Breast epithelium (tissue), 3 donors: ENCODE measurements at regions not wholly inside any gene's neighbourhood (a gene's known extent, or its start where the extent isn't known, plus 50 kb on each side); places are given as distances from the start of the nearest gene placed in this dataset.

Experiments
- POLR2A ChIP-seq: fragments of 450-650 bp; IDR thresholded peaks from one replicate; pipeline ENCODE4 v1.6.1; 2016; ENCODE audit warnings: antibody characterized with exemption, mild to moderate bottlenecking, moderate library complexity
- POLR2AphosphoS5 ChIP-seq, 3 donors: sonication (generic); formaldehyde crosslinking; IDR thresholded peaks; one replicate each; pipeline ENCODE4 v1.6.1; 2017; ENCODE audit warnings: antibody characterized with exemption in 3 of 3
- TF ChIP-seq, protein P1 (sequence below), 3 donors: fragments of 450-650 bp; IDR thresholded peaks; one replicate each; pipeline ENCODE4 v1.5.1; 2016 to 2017; ENCODE audit warnings: antibody characterized with exemption in 3 of 3, mild to moderate bottlenecking in 3 of 3, moderate library complexity in 3 of 3

GRCh38 chr10:60446851-60447250 is 57.2 kb upstream of the ANK3 start:
- TF ChIP-seq, protein P1, sequence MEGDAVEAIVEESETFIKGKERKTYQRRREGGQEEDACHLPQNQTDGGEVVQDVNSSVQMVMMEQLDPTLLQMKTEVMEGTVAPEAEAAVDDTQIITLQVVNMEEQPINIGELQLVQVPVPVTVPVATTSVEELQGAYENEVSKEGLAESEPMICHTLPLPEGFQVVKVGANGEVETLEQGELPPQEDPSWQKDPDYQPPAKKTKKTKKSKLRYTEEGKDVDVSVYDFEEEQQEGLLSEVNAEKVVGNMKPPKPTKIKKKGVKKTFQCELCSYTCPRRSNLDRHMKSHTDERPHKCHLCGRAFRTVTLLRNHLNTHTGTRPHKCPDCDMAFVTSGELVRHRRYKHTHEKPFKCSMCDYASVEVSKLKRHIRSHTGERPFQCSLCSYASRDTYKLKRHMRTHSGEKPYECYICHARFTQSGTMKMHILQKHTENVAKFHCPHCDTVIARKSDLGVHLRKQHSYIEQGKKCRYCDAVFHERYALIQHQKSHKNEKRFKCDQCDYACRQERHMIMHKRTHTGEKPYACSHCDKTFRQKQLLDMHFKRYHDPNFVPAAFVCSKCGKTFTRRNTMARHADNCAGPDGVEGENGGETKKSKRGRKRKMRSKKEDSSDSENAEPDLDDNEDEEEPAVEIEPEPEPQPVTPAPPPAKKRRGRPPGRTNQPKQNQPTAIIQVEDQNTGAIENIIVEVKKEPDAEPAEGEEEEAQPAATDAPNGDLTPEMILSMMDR (IDR thresholded peaks at IDR 0.05) = no peak
- TF ChIP-seq POLR2A = no peak
- TF ChIP-seq POLR2AphosphoS5 (IDR thresholded peaks at IDR 0.05) = no peak
